ENCODE measurements at regions not wholly inside any gene's neighbourhood (a gene's known extent, or its start where the extent isn't known, plus 50 kb on each side); places are given as distances from the start of the nearest gene placed in this dataset.

DNA sequence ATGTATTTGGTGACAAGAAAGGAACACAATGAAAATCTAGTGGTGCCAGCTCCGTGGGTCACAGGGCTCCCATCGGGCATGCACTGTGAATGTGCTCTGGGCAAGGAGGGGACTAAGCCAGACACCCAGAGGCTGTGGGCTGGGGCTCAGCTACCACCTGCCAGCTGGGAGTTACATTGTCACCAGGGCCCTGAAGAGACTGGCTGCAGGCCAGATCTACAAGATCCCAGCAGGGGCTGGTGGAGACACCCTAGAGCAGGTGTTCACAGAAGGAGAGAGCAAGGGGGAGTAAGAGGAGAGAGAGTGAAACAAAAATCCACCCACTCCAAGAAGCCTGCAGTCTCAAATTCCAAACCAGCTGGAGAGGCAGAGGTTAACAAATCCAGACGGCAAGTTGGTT lies 116.6 kb upstream of the ADCY1 start:
- Histone ChIP-seq H3K79me2 (ENCODE audit: control insufficient read depth, insufficient read depth, low read length) (no peaks in the 10 kb centered on the region), H3K36me3 (ENCODE audit: control insufficient read depth in 2 of 2, insufficient read depth in 2 of 2, low read length in 1 of 2) (no peaks in the 10 kb centered on the region), H3K4me1 (ENCODE audit: control insufficient read depth, insufficient read depth, low read length) (no peaks in the 10 kb centered on the region), H4K20me1 (ENCODE audit: control insufficient read depth, insufficient read depth) (no peaks in the 10 kb centered on the region), H3K4me2 (ENCODE audit: control insufficient read depth, insufficient read depth) (no peak overlapping the region), H3K4me3 (no peak overlapping the region), H3K9ac (ENCODE audit: control insufficient read depth, insufficient read depth, low read length) (no peak overlapping the region), H2AFZ (ENCODE audit: control insufficient read depth, low read depth, low read length) (no peak overlapping the region), H3K27me3 (replicated peaks in 1 of 2; ENCODE audit: control insufficient read depth in 2 of 2, insufficient read depth in 2 of 2, low read length in 1 of 2) (peaks cover 2 to 5% of the 10 kb centered on the region in 2 experiments; a peak in 3 of 4 replicates), H3K27ac (ENCODE audit: control insufficient read depth, insufficient read depth) (no peak overlapping the region), H3K9me3 (replicated peaks; ENCODE audit: control insufficient read depth, insufficient read depth, low read length) (no peaks in the 10 kb centered on the region)
- FAIRE-seq (no peak), ATAC-seq (no peak), DNase-seq (ENCODE audit: low read depth, low spot score) (no peak)
- intact Hi-C loops (cut with micrococcal nuclease; ENCODE audit: unreplicated experiment) = no loop called here
- 14% methylated on average over 3 of the region's 3 CpGs for WGBS (ENCODE audit: insufficient coverage, insufficient replicate concordance, low lambda C conversion rate, missing lambda C conversion rate)
- ChIA-PET RAD21 (ENCODE audit: unreplicated experiment) (no interaction called here), POLR2A (no interaction called here), SMC1A (ENCODE audit: uncharacterized antibody, unreplicated experiment) (no interaction called here), CTCF (interaction anchor here (0.9 kb wide), 1 partner anchor 11 kb away, joined by 3 read pairs; no protein-coding TSS in a partner anchor)
- TF ChIP-seq ELK1 (IDR thresholded peaks at IDR 0.05; ENCODE audit: low read depth, low read length) (no peak), EED (IDR thresholded peaks at IDR 0.05; ENCODE audit: low read depth) (no peak), ZSCAN29 (IDR thresholded peaks at IDR 0.05) (no peak), POLR2A (IDR thresholded peaks at IDR 0.05; ENCODE audit: low read depth, low read length) (no peak), ZBED1 (IDR thresholded peaks at IDR 0.05; ENCODE audit: borderline replicate concordance) (no peak), BRCA1 (IDR thresholded peaks at IDR 0.05; ENCODE audit: low read depth, low read length) (no peak), TAF1 (IDR thresholded peaks at IDR 0.05; ENCODE audit: borderline replicate concordance, low read depth, low read length) (no peak), SUZ12 (IDR thresholded peaks at IDR 0.05; ENCODE audit: unreplicated experiment) (no peak), FOXM1 (IDR thresholded peaks at IDR 0.05; ENCODE audit: low read depth, low read length) (no peak)
- TF ChIP-seq, protein P1, sequence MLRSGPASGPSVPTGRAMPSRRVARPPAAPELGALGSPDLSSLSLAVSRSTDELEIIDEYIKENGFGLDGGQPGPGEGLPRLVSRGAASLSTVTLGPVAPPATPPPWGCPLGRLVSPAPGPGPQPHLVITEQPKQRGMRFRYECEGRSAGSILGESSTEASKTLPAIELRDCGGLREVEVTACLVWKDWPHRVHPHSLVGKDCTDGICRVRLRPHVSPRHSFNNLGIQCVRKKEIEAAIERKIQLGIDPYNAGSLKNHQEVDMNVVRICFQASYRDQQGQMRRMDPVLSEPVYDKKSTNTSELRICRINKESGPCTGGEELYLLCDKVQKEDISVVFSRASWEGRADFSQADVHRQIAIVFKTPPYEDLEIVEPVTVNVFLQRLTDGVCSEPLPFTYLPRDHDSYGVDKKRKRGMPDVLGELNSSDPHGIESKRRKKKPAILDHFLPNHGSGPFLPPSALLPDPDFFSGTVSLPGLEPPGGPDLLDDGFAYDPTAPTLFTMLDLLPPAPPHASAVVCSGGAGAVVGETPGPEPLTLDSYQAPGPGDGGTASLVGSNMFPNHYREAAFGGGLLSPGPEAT (IDR thresholded peaks at IDR 0.05; ENCODE audit: low read depth) = no peak
- in situ Hi-C loops (cut with MboI) = no loop called here
- BruUV-seq (replicated peaks) = no TSS peak

All from GM12878 (cell line).